K562 (cell line): ENCODE measurements at regions not wholly inside any gene's neighbourhood (a gene's known extent, or its start where the extent isn't known, plus 50 kb on each side); places are given as distances from the start of the nearest gene placed in this dataset.
A peak's percentile ranks its signal among the peaks of the same experiment; 100 is the strongest.

Source experiments
- ATAC-seq: fragments of 200-7000 bp; cut with Tn5 transposase; 3 replicates; pipeline ENCODE4 v1.9.1; 2020; ENCODE audit warnings: moderate library complexity
- BruUV-seq: library from RNA; stranded (reverse); fragments of 400-500 nt; replicated peaks from 2 replicates; lab custom pipeline; 2021; lab: Mats Ljungman, UMichigan
- CTCF ChIA-PET: fragments of 300-600 bp; formaldehyde crosslinking; extraction: SDS; loops from one replicate; lab custom pipeline; 2021; ENCODE audit warnings: low intra/inter-chr PET ratio; lab: Yijun Ruan, JAX
- POLR2A ChIA-PET: fragments of 300-600, 350-650 bp; sonication (Branson Sonifier 250); formaldehyde crosslinking; extraction: SDS; loops from one replicate; lab custom pipeline; 2021; ENCODE audit warnings: antibody characterized with exemption, inconsistent platforms; lab: Yijun Ruan, JAX
- DNase-seq, 4 experiments: peaks; one replicate each; pipeline versions ENCODE4 v3.0.0 to v3.0.0-alpha.2; 2011 to 2018; ENCODE audit warnings: low spot score in 3 of 4, mixed read lengths in 3 of 4; ENCODE audit errors: extremely low read depth in 1 of 4
- FAIRE-seq: peaks from 2 replicates; lab custom pipeline; 2011; peaks lifted over from hg19 to GRCh38; lab: Jason Lieb, UNC
- H2AFZ ChIP-seq: 2 replicates; pipeline ENCODE4 v1.6.0; 2011; ENCODE audit warnings: low read depth, low read length, control low read depth, inconsistent platforms
- H3K27ac ChIP-seq: fragments of 200-600 bp; 3 replicates; pipeline ENCODE4 v1.8.0; 2011; ENCODE audit warnings: low read depth, mild to moderate bottlenecking, control low read depth, inconsistent platforms, low read length, moderate library complexity, mixed read lengths; ENCODE audit errors: extremely low read depth
- H3K27me3 ChIP-seq, 2 experiments: fragments of 300-600 bp in 1 of 2; 2 replicates in 1 of 2; 3 replicates in 1 of 2; pipeline versions ENCODE4 v1.6.0 to v1.8.0; 2011; ENCODE audit warnings: inconsistent platforms in 2 of 2, low read length in 2 of 2, mild to moderate bottlenecking in 1 of 2, mixed read lengths in 1 of 2, moderate library complexity in 1 of 2; ENCODE audit not compliant: control insufficient read depth in 2 of 2, insufficient read depth in 2 of 2
- H3K36me3 ChIP-seq: fragments of 300-600 bp; 3 replicates; pipeline ENCODE4 v1.8.0; 2011; ENCODE audit warnings: mild to moderate bottlenecking, low read length, inconsistent platforms; ENCODE audit not compliant: control insufficient read depth, insufficient read depth
- H3K4me1 ChIP-seq, 2 experiments: fragments of 200-600 bp in 1 of 2; replicated peaks in 1 of 2; 2 replicates in 1 of 2; 3 replicates in 1 of 2; pipeline versions ENCODE4 v1.5.1 to v1.8.0; 2011; ENCODE audit warnings: inconsistent platforms in 2 of 2, low read length in 2 of 2, mild to moderate bottlenecking in 1 of 2, mixed read lengths in 1 of 2, moderate library complexity in 1 of 2; ENCODE audit not compliant: control insufficient read depth in 2 of 2, insufficient read depth in 2 of 2
- H3K4me2 ChIP-seq: 2 replicates; pipeline ENCODE4 v1.6.1; 2011; ENCODE audit warnings: low read length, control low read depth, inconsistent platforms, mixed read lengths; ENCODE audit not compliant: insufficient read depth
- H3K4me3 ChIP-seq: fragments of 200-600 bp; sonication (generic), shearing (Covaris generic); 2 replicates; pipeline ENCODE4 v1.5.1; 2016; ENCODE audit warnings: control low read depth, inconsistent platforms
- H3K79me2 ChIP-seq: fragments of 200-600 bp; 3 replicates; pipeline ENCODE4 v1.8.0; 2011; ENCODE audit warnings: low read length, inconsistent platforms; ENCODE audit not compliant: control insufficient read depth, insufficient read depth
- H3K9ac ChIP-seq, 2 experiments: 2 replicates each; pipeline versions ENCODE4 v1.6.0 to v1.6.1; 2011; ENCODE audit warnings: low read depth in 2 of 2, low read length in 2 of 2, control low read depth in 1 of 2, inconsistent platforms in 1 of 2, mild to moderate bottlenecking in 1 of 2, mixed read lengths in 1 of 2; ENCODE audit not compliant: insufficient read depth in 1 of 2
- H3K9me1 ChIP-seq: one replicate; pipeline ENCODE4 v1.6.0; 2011; ENCODE audit warnings: inconsistent platforms, mild to moderate bottlenecking, low read length, moderate library complexity; ENCODE audit not compliant: control insufficient read depth, insufficient read depth
- H3K9me3 ChIP-seq: replicated peaks from 2 replicates; pipeline ENCODE4 v1.5.1; 2011; ENCODE audit warnings: low read depth, low read length, inconsistent platforms; ENCODE audit not compliant: control insufficient read depth, insufficient read depth
- H4K20me1 ChIP-seq: replicated peaks from 2 replicates; pipeline ENCODE4 v1.6.1; 2011; ENCODE audit warnings: low read length, inconsistent platforms, mixed read lengths; ENCODE audit not compliant: control insufficient read depth, insufficient read depth
- CCNT2 ChIP-seq: IDR thresholded peaks from 2 replicates; pipeline ENCODE4 v1.6.1; 2011; ENCODE audit warnings: borderline replicate concordance, low read depth, mild to moderate bottlenecking, moderate library complexity, mixed read lengths, low read length; ENCODE audit not compliant: insufficient read length; ENCODE audit errors: extremely low read depth
- GATAD2B ChIP-seq: fragments of 450-650 bp; IDR thresholded peaks from 2 replicates; pipeline ENCODE4 v1.6.1; 2017; ENCODE audit warnings: mild to moderate bottlenecking, borderline replicate concordance
- HNRNPLL ChIP-seq: fragments of 200-400 bp; formaldehyde crosslinking; IDR thresholded peaks from 2 replicates; pipeline ENCODE4 v1.6.1; 2017; ENCODE audit warnings: low read length, low read depth, mild to moderate bottlenecking; ENCODE audit not compliant: poor library complexity, severe bottlenecking
- MXI1 ChIP-seq: IDR thresholded peaks from 2 replicates; pipeline ENCODE4 v1.6.1; 2011; ENCODE audit warnings: low read depth, mild to moderate bottlenecking, improper control_type of control experiment, low read length
- NCOR1 ChIP-seq: fragments of 450-650 bp; IDR thresholded peaks from 2 replicates; pipeline ENCODE4 v1.6.1; 2016; ENCODE audit warnings: mild to moderate bottlenecking, moderate library complexity
- TEAD1 ChIP-seq, 2 experiments: fragments of 450-650 bp in 1 of 2; sonication (generic) in 1 of 2; formaldehyde crosslinking; IDR thresholded peaks; 2 replicates each; pipeline versions ENCODE4 v1.4.0 to v1.8.0; 2020 to 2022; ENCODE audit warnings: mild to moderate bottlenecking in 2 of 2, missing genetic modification reagents in 1 of 2
- ZNF253 ChIP-seq: fragments of 250-450 bp; sonication (Bioruptor Pico); conservative IDR thresholded peaks from 2 replicates; pipeline ENCODE4 v1.6.1; 2021; ENCODE audit warnings: mild to moderate bottlenecking
- ZNF3 ChIP-seq: fragments of 250-450 bp; sonication (Bioruptor Pico); IDR thresholded peaks from 2 replicates; pipeline ENCODE4 v1.5.0; 2021; ENCODE audit warnings: mild to moderate bottlenecking, moderate library complexity
- ZNF699 ChIP-seq: fragments of 250-450 bp; sonication (Bioruptor Pico); IDR thresholded peaks from 2 replicates; pipeline ENCODE4 v1.8.0; 2021; ENCODE audit warnings: mild to moderate bottlenecking, moderate library complexity; ENCODE audit not compliant: insufficient replicate concordance
- WGBS: fragments of 100-300 bp; shearing (Covaris generic); methylation state at CpG from one replicate; pipeline ENCODE4 v1.1.6; 2016; ENCODE audit warnings: low coverage, mixed read lengths; ENCODE audit not compliant: insufficient coverage; ENCODE audit errors: missing lambda C conversion rate; 5-methylcytosine and 5-hydroxymethylcytosine counted together
- in situ Hi-C: fragments of 300-500 bp; cut with MboI; formaldehyde crosslinking; loops from 4 replicates; pipeline ENCODE4 v1.15.0; 2018; ENCODE audit warnings: inconsistent platforms, mixed read lengths
- intact Hi-C: fragments of 100-400 bp; cut with micrococcal nuclease; formaldehyde crosslinking; loops from 2 replicates; pipeline ENCODE4 v1.14.2; 2022
- TF ChIP-seq, protein P1 (sequence below): sonication (generic); IDR thresholded peaks from 2 replicates; pipeline ENCODE4 v1.6.1; 2016
- TF ChIP-seq, protein P2 (sequence below): sonication (generic); formaldehyde crosslinking; IDR thresholded peaks from 2 replicates; pipeline ENCODE4 v1.8.0; 2022; ENCODE audit warnings: mild to moderate bottlenecking, missing genetic modification reagents
- TF ChIP-seq, protein P3 (sequence below), 2 experiments: IDR thresholded peaks in 1 of 2; conservative IDR thresholded peaks in 1 of 2; 2 replicates each; pipeline ENCODE4 v1.6.1; 2016; ENCODE audit warnings: low read depth in 2 of 2, mild to moderate bottlenecking in 1 of 2, missing compliant biosample characterization in 1 of 2, missing genetic modification characterization in 1 of 2, moderate library complexity in 1 of 2

DNA sequence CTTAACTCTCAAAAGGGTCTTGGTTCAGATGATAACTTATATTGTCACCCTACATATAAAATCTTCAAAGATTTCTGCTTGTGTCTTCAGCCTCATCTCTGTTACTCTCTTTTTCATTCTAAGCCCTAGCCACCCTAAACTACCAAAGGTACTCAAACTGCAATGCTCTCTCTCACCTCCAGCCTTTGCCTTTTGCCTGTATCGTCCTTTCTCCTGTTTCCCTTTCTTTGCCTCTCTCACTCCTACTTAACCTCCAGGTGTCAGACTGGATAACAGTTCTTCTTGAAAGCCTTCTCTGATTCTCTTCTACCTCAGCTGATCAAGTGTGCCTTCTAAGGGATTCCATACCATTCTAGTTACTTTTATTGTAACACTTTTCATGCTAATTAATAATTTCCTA lies 149.8 kb downstream of the SERPINI1 start:
- POLR2A ChIA-PET: no interaction called here

More for the DNA sequence above, 149.8 kb downstream of the SERPINI1 start:
- H3K9me1 ChIP-seq: no peaks in the 10 kb centered on the region
- in situ Hi-C loops (no loop called here), intact Hi-C loops (no loop called here)
- H3K27ac ChIP-seq: no peak overlapping the region
- TF ChIP-seq, protein P1, sequence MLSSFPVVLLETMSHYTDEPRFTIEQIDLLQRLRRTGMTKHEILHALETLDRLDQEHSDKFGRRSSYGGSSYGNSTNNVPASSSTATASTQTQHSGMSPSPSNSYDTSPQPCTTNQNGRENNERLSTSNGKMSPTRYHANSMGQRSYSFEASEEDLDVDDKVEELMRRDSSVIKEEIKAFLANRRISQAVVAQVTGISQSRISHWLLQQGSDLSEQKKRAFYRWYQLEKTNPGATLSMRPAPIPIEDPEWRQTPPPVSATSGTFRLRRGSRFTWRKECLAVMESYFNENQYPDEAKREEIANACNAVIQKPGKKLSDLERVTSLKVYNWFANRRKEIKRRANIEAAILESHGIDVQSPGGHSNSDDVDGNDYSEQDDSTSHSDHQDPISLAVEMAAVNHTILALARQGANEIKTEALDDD: no peak
- no peak for TF ChIP-seq TEAD1 (CRISPR knock-in tag; IDR thresholded peaks at IDR 0.05)
- no peak for TF ChIP-seq ZNF699 (CRISPR knock-in tag)
- TF ChIP-seq MXI1: no peak
- TF ChIP-seq CCNT2: no peak
- no peak for TF ChIP-seq ZNF253 (CRISPR knock-in tag)
- no peak for TF ChIP-seq NCOR1
- TF ChIP-seq, protein P2, sequence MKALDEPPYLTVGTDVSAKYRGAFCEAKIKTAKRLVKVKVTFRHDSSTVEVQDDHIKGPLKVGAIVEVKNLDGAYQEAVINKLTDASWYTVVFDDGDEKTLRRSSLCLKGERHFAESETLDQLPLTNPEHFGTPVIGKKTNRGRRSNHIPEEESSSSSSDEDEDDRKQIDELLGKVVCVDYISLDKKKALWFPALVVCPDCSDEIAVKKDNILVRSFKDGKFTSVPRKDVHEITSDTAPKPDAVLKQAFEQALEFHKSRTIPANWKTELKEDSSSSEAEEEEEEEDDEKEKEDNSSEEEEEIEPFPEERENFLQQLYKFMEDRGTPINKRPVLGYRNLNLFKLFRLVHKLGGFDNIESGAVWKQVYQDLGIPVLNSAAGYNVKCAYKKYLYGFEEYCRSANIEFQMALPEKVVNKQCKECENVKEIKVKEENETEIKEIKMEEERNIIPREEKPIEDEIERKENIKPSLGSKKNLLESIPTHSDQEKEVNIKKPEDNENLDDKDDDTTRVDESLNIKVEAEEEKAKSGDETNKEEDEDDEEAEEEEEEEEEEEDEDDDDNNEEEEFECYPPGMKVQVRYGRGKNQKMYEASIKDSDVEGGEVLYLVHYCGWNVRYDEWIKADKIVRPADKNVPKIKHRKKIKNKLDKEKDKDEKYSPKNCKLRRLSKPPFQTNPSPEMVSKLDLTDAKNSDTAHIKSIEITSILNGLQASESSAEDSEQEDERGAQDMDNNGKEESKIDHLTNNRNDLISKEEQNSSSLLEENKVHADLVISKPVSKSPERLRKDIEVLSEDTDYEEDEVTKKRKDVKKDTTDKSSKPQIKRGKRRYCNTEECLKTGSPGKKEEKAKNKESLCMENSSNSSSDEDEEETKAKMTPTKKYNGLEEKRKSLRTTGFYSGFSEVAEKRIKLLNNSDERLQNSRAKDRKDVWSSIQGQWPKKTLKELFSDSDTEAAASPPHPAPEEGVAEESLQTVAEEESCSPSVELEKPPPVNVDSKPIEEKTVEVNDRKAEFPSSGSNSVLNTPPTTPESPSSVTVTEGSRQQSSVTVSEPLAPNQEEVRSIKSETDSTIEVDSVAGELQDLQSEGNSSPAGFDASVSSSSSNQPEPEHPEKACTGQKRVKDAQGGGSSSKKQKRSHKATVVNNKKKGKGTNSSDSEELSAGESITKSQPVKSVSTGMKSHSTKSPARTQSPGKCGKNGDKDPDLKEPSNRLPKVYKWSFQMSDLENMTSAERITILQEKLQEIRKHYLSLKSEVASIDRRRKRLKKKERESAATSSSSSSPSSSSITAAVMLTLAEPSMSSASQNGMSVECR (CRISPR knock-in tag): no peak
- no peak for TF ChIP-seq HNRNPLL
- no peak for TF ChIP-seq GATAD2B
- TF ChIP-seq, protein P3, sequence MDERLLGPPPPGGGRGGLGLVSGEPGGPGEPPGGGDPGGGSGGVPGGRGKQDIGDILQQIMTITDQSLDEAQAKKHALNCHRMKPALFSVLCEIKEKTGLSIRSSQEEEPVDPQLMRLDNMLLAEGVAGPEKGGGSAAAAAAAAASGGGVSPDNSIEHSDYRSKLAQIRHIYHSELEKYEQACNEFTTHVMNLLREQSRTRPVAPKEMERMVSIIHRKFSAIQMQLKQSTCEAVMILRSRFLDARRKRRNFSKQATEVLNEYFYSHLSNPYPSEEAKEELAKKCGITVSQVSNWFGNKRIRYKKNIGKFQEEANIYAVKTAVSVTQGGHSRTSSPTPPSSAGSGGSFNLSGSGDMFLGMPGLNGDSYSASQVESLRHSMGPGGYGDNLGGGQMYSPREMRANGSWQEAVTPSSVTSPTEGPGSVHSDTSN (CRISPR knock-in tag; IDR thresholded peaks at IDR 0.05; ENCODE audit: low read depth): no peak
- TF ChIP-seq, protein P3 (tag; conservative IDR thresholded peaks at IDR 0.05; ENCODE audit: low read depth): no peak
- no peak for TF ChIP-seq ZNF3 (CRISPR knock-in tag)
- no peaks in the 10 kb centered on the region for H3K27me3 ChIP-seq
- H3K4me3 ChIP-seq: no peak overlapping the region
- no peak for FAIRE-seq
- no peak overlapping the region for H2AFZ ChIP-seq
- no peaks in the 10 kb centered on the region for H3K4me1 ChIP-seq
- H4K20me1 ChIP-seq: no peaks in the 10 kb centered on the region
- H3K36me3 ChIP-seq: no peaks in the 10 kb centered on the region
- peak; percentile 78 for ATAC-seq
- BruUV-seq: no TSS peak
- 0% methylated on average over 1 of the region's 1 CpG for WGBS
- no peak for DNase-seq
- no peak overlapping the region for H3K9ac ChIP-seq
- CTCF ChIA-PET: no interaction called here
- H3K4me2 ChIP-seq: no peak overlapping the region
- no peaks in the 10 kb centered on the region for H3K79me2 ChIP-seq
- H3K9me3 ChIP-seq: no peaks in the 10 kb centered on the region
